HK-2 (cell line): ENCODE measurements at regions not wholly inside any gene's neighbourhood (a gene's known extent, or its start where the extent isn't known, plus 50 kb on each side); places are given as distances from the start of the nearest gene placed in this dataset.
"Not testable (repeated sequence)": the region's sequence is repeated elsewhere in the genome, so short reads cannot be mapped to it uniquely, and the experiment has no call there.

Source experiments
- DNase-seq: peaks from one replicate; pipeline ENCODE4 v3.0.0-alpha.2; 2018; ENCODE audit not compliant: unreplicated experiment

- DNase-seq: no peak
Observed at GRCh38 chrX:65610481-65610880, 57.0 kb upstream of the MSN start.

GRCh38 chrX:65610040-65610439, 57.4 kb upstream of the MSN start:
- no peak for DNase-seq

GRCh38 chrX:65609237-65609636, 58.2 kb upstream of the MSN start:
- DNase-seq: no peak

GRCh38 chrX:65608026-65608425, 59.4 kb upstream of the MSN start:
- DNase-seq: no peak

GRCh38 chrX:65607070-65607742, 60.2 kb upstream of the MSN start:
- DNase-seq: no peak

GRCh38 chrX:65602221-65602560, 65.3 kb upstream of the MSN start:
- DNase-seq: no peak

GRCh38 chrX:65601530-65602220, 65.8 kb upstream of the MSN start:
- peak; percentile 13 for DNase-seq

- no peak for DNase-seq
Observed at GRCh38 chrX:65601126-65601525, 66.3 kb upstream of the MSN start.

GRCh38 chrX:65600106-65600505, 65.5 kb upstream of the LAS1L start:
- DNase-seq: no peak

GRCh38 chrX:65598559-65599147, 64.1 kb upstream of the LAS1L start:
- no peak for DNase-seq

- peak; percentile 14 for DNase-seq
Observed at GRCh38 chrX:65596270-65597034, 61.9 kb upstream of the LAS1L start.

GRCh38 chrX:65595460-65595876, 60.9 kb upstream of the LAS1L start:
- DNase-seq: peak; percentile 83

GRCh38 chrX:65591206-65591605, 56.6 kb upstream of the LAS1L start:
- DNase-seq: no peak

GRCh38 chrX:65589304-65589703, 54.7 kb upstream of the LAS1L start:
- no peak for DNase-seq

- DNase-seq: no peak
Observed at GRCh38 chrX:65588795-65589194, 54.2 kb upstream of the LAS1L start.

- peak; percentile 12 for DNase-seq
Observed at GRCh38 chrX:65587616-65588526, 53.3 kb upstream of the LAS1L start.

- DNase-seq: no peak
Observed at GRCh38 chrX:65586491-65586890, 51.9 kb upstream of the LAS1L start.

- DNase-seq: not testable (repeated sequence)
Observed at GRCh38 chrX:65585226-65585625, 50.6 kb upstream of the LAS1L start.
